Mesothelial cell of epicardium (in vitro differentiated cells): ENCODE measurements at regions not wholly inside any gene's neighbourhood (a gene's known extent, or its start where the extent isn't known, plus 50 kb on each side); places are given as distances from the start of the nearest gene placed in this dataset.

Source experiments
- DNase-seq, 2 experiments: peaks; one replicate each; pipeline ENCODE4 v3.0.0; 2021; ENCODE audit warnings: low spot score in 2 of 2; ENCODE audit not compliant: unreplicated experiment in 2 of 2
- H3K27ac Mint-ChIP-seq: 2 replicates; pipeline ENCODE4 v1.8.0; 2021; ENCODE audit warnings: mixed read lengths
- H3K27me3 Mint-ChIP-seq: 2 replicates; pipeline ENCODE4 v1.8.0; 2021; ENCODE audit warnings: low read depth, mixed read lengths
- H3K36me3 Mint-ChIP-seq: 2 replicates; pipeline ENCODE4 v1.8.0; 2021; ENCODE audit warnings: mixed read lengths
- H3K4me1 Mint-ChIP-seq: 2 replicates; pipeline ENCODE4 v1.8.0; 2021; ENCODE audit warnings: mixed read lengths
- H3K4me3 Mint-ChIP-seq: 2 replicates; pipeline ENCODE4 v1.8.0; 2021; ENCODE audit warnings: mild to moderate bottlenecking, moderate library complexity, mixed read lengths
- H3K9me3 Mint-ChIP-seq: 2 replicates; pipeline ENCODE4 v1.8.0; 2021; ENCODE audit warnings: mixed read lengths
- TF ChIP-seq, protein P1 (sequence below): fragments of 200-600 bp; sonication (generic); IDR thresholded peaks from one replicate; pipeline ENCODE4 v1.5.0; 2021; ENCODE audit warnings: antibody characterized with exemption; ENCODE audit not compliant: unreplicated experiment

DNA sequence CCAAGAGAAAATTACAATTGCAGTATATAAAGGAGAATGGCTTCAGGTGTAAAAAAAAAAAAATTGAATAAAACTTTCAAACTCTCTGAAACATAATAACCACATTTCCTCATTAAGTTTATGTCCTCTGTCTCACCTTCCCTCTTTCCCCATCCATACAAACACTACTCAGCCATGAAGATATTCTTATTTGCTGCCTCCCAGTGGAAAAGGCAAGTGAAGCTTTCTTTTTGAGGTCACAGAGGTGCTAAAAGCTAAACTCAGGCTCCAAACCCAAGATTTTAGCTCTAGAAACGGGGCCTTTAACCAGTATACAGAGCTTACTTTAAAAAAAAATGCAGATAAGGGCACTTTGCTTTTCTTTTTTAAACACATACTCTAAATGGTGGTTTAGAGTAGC is 1568.5 kb downstream of the FAM181B start:
- Mint-ChIP-seq H3K36me3 (no peaks in the 10 kb centered on the region), H3K27me3 (no peaks in the 10 kb centered on the region), H3K27ac (no peak overlapping the region), H3K4me1 (peaks cover 6% of the 10 kb centered on the region), H3K9me3 (peaks cover 4% of the 10 kb centered on the region), H3K4me3 (no peak overlapping the region)
- TF ChIP-seq, protein P1, sequence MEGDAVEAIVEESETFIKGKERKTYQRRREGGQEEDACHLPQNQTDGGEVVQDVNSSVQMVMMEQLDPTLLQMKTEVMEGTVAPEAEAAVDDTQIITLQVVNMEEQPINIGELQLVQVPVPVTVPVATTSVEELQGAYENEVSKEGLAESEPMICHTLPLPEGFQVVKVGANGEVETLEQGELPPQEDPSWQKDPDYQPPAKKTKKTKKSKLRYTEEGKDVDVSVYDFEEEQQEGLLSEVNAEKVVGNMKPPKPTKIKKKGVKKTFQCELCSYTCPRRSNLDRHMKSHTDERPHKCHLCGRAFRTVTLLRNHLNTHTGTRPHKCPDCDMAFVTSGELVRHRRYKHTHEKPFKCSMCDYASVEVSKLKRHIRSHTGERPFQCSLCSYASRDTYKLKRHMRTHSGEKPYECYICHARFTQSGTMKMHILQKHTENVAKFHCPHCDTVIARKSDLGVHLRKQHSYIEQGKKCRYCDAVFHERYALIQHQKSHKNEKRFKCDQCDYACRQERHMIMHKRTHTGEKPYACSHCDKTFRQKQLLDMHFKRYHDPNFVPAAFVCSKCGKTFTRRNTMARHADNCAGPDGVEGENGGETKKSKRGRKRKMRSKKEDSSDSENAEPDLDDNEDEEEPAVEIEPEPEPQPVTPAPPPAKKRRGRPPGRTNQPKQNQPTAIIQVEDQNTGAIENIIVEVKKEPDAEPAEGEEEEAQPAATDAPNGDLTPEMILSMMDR: no peak
- no peak for DNase-seq

DNA sequence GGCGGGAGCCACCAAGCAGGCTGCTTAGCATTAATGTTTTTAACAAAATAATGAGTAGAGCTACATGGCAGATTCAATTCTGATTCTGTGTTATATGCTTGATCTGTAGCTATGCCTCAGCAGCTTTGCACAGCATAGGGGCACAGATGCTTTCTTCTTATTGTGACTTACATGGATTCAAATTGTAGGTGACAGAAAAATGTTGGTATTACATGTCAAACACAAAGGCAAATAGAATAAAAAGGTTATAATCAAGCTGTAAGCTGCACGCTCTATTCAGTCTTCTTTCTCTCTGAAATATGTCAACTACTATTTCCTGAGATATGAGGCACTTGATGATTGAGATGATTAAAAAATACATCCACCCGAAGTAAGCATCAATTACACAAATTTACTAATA is 1573.8 kb downstream of the FAM181B start:
- no peak for DNase-seq
- H3K9me3 Mint-ChIP-seq: peaks cover 3% of the 10 kb centered on the region
- no peaks in the 10 kb centered on the region for H3K27me3 Mint-ChIP-seq
- H3K36me3 Mint-ChIP-seq: no peaks in the 10 kb centered on the region
- TF ChIP-seq, protein P1: no peak
- no peak overlapping the region for H3K27ac Mint-ChIP-seq
- peaks cover 2% of the 10 kb centered on the region for H3K4me1 Mint-ChIP-seq
- H3K4me3 Mint-ChIP-seq: no peak overlapping the region

DNA sequence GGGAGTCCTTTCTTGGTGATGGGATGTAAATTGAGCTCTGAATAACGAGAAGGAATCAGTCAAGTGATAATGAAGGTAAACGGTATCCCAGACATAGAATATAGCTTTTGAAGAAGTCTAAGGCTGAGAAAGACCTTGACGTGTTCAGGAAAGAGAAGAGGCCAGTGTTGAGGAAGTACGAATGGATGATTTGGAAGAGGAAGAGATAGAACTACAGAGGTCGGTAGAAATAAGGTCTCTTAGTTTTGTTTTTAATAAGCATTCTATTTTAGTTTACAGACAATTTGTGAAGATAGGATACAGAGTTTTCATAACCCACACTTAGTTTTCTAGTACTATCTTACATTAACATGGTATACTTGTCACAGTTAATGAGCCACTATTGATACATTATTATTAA is 1598.1 kb downstream of the FAM181B start:
- Mint-ChIP-seq H3K4me3 (no peak overlapping the region), H3K27me3 (peaks cover 4% of the 10 kb centered on the region), H3K9me3 (no peaks in the 10 kb centered on the region), H3K36me3 (no peaks in the 10 kb centered on the region), H3K4me1 (peaks cover 5% of the 10 kb centered on the region), H3K27ac (no peak overlapping the region)
- TF ChIP-seq, protein P1: no peak
- DNase-seq: no peak

DNA sequence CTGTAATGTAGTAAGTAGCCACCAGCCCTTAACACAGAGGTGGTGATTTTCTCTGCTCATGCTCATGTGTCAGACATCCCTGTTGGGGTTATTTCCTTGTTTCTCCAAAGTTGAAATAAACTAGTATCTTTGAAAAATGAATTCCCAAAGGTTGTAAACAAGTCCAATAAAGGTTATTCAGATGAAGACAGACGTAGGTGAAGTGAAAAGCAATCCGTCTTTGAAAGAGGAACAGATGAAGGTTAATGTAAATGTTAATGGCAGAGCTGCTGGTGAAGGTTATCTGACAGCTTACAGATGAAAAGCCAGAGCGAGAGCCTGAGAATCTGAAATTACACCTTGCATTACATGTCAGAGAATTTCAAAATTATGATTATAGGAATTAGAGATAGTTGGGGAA is 1604.0 kb downstream of the FAM181B start:
- peaks cover 5% of the 10 kb centered on the region for H3K4me1 Mint-ChIP-seq
- H3K27ac Mint-ChIP-seq: no peak overlapping the region
- H3K36me3 Mint-ChIP-seq: no peaks in the 10 kb centered on the region
- TF ChIP-seq, protein P1: no peak
- DNase-seq: no peak
- H3K27me3 Mint-ChIP-seq: no peaks in the 10 kb centered on the region
- H3K4me3 Mint-ChIP-seq: no peak overlapping the region
- no peaks in the 10 kb centered on the region for H3K9me3 Mint-ChIP-seq

DNA sequence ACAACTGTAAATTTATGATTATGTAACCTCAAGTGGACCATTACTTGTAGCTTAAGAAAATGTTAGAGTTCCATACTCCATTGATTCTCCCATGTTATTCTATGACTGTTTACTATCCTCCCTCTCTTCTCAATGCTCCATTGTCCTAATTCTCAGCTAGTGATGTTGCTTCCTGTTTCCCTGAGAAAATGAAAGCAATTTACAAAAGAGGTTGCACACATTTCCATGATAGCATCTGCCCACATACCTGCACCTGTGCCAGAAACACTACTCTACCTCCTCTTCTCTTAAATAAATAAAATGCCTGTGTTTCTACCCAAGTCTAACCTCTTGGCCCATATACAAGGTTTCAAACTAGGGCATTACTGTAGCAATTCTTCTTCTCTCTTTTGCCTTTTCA is 1620.9 kb downstream of the FAM181B start:
- Mint-ChIP-seq H3K36me3 (no peaks in the 10 kb centered on the region), H3K9me3 (no peaks in the 10 kb centered on the region), H3K4me3 (no peak overlapping the region), H3K27me3 (no peaks in the 10 kb centered on the region), H3K27ac (no peak overlapping the region), H3K4me1 (no peaks in the 10 kb centered on the region)
- TF ChIP-seq, protein P1: no peak
- DNase-seq: no peak

DNA sequence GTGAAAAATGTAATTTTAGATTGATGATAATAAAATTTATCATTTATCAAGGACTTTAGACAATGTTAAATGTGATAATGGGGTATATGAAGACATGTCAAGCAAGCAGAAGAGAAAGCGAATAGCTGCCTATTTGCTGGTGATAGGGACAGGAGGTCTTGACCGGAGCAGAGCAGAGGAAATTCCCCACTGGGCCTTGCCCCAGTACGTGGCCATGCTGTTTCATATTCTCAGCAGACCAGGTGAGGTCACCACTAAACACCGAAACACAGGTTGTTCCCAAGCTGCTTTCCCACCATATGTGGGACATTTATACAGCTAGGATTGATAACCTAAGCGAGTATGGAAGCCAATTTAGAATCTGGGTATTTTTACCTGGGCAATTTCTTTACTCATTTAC is 1629.6 kb downstream of the FAM181B start:
- DNase-seq: no peak
- Mint-ChIP-seq H3K9me3 (no peaks in the 10 kb centered on the region), H3K4me1 (peaks cover 3% of the 10 kb centered on the region), H3K27ac (no peak overlapping the region), H3K27me3 (no peaks in the 10 kb centered on the region), H3K4me3 (no peak overlapping the region), H3K36me3 (no peaks in the 10 kb centered on the region)
- TF ChIP-seq, protein P1: no peak
